ENCODE measurements at regions not wholly inside any gene's neighbourhood (a gene's known extent, or its start where the extent isn't known, plus 50 kb on each side); places are given as distances from the start of the nearest gene placed in this dataset.
A peak's percentile ranks its signal among the peaks of the same experiment; 100 is the strongest.
"Not testable (repeated sequence)": the region's sequence is repeated elsewhere in the genome, so short reads cannot be mapped to it uniquely, and the experiment has no call there.

- Mint-ChIP-seq H3K27ac (no peak overlapping the region), H3K4me1 (ENCODE audit: low read depth) (peaks cover 9% of the 10 kb centered on the region), H3K27me3 (peaks cover 11% of the 10 kb centered on the region), H3K9me3 (ENCODE audit: low read depth) (no peaks in the 10 kb centered on the region), H3K36me3 (no peaks in the 10 kb centered on the region), H3K4me3 (no peak overlapping the region)
These were observed 98.4 kb downstream of the ANKRD10 start for GRCh38 chr13:110816500-110816899.

- peaks cover 10% of the 10 kb centered on the region for H3K4me1 Mint-ChIP-seq (ENCODE audit: low read depth)
- H3K9me3 Mint-ChIP-seq (ENCODE audit: low read depth): no peaks in the 10 kb centered on the region
- no peak overlapping the region for H3K27ac Mint-ChIP-seq
- no peaks in the 10 kb centered on the region for H3K36me3 Mint-ChIP-seq
- no peak overlapping the region for H3K4me3 Mint-ChIP-seq
- H3K27me3 Mint-ChIP-seq: peaks cover 6% of the 10 kb centered on the region
These were observed 97.7 kb downstream of the ANKRD10 start for GRCh38 chr13:110817143-110817542.

- Mint-ChIP-seq H3K36me3 (no peaks in the 10 kb centered on the region), H3K4me1 (ENCODE audit: low read depth) (peaks cover 16% of the 10 kb centered on the region), H3K27me3 (peaks cover 6% of the 10 kb centered on the region)
These were observed 96.1 kb downstream of the ANKRD10 start for GRCh38 chr13:110818747-110819146.

GRCh38 chr13:110819203-110820014 is 95.5 kb downstream of the ANKRD10 start:
- Mint-ChIP-seq H3K27ac (no peak overlapping the region), H3K4me3 (peak overlapping the region; percentile 7), H3K36me3 (peaks cover 3% of the 10 kb centered on the region), H3K9me3 (ENCODE audit: low read depth) (no peaks in the 10 kb centered on the region), H3K27me3 (peaks cover 6% of the 10 kb centered on the region), H3K4me1 (ENCODE audit: low read depth) (peaks cover 18% of the 10 kb centered on the region)

More at GRCh38 chr13:110818747-110819146, 96.1 kb downstream of the ANKRD10 start:
- H3K9me3 Mint-ChIP-seq (ENCODE audit: low read depth): no peaks in the 10 kb centered on the region
- no peak overlapping the region for H3K27ac Mint-ChIP-seq
- no peak overlapping the region for H3K4me3 Mint-ChIP-seq

GRCh38 chr13:110820322-110820721 is 94.5 kb downstream of the ANKRD10 start:
- H3K4me3 Mint-ChIP-seq: no peak overlapping the region
- H3K4me1 Mint-ChIP-seq (ENCODE audit: low read depth): peaks cover 20% of the 10 kb centered on the region
- peaks cover 3% of the 10 kb centered on the region for H3K36me3 Mint-ChIP-seq
- no peaks in the 10 kb centered on the region for H3K9me3 Mint-ChIP-seq (ENCODE audit: low read depth)
- H3K27ac Mint-ChIP-seq: no peak overlapping the region
- peaks cover under 1% of the 10 kb centered on the region for H3K27me3 Mint-ChIP-seq

GRCh38 chr13:110821837-110822668 is 92.8 kb downstream of the ANKRD10 start:
- not testable (repeated sequence) for H3K36me3 Mint-ChIP-seq
- peak overlapping the region; percentile 93 for H3K4me3 Mint-ChIP-seq

GRCh38 chr13:110822669-110822945 is 92.3 kb downstream of the ANKRD10 start:
- Mint-ChIP-seq H3K9me3 (ENCODE audit: low read depth) (no peaks in the 10 kb centered on the region), H3K27ac (peak overlapping the region; percentile 87), H3K4me3 (peak overlapping the region; percentile 93), H3K27me3 (no peaks in the 10 kb centered on the region), H3K4me1 (ENCODE audit: low read depth) (peaks cover 20% of the 10 kb centered on the region), H3K36me3 (peaks cover 3% of the 10 kb centered on the region)

More at GRCh38 chr13:110821837-110822668, 92.8 kb downstream of the ANKRD10 start:
- H3K4me1 Mint-ChIP-seq (ENCODE audit: low read depth): peaks cover 20% of the 10 kb centered on the region
- H3K27ac Mint-ChIP-seq: peak overlapping the region; percentile 87
- not testable (repeated sequence) for H3K27me3 Mint-ChIP-seq; H3K9me3 Mint-ChIP-seq (ENCODE audit: low read depth)

- Mint-ChIP-seq H3K27me3 (no peaks in the 10 kb centered on the region), H3K4me1 (ENCODE audit: low read depth) (peaks cover 17% of the 10 kb centered on the region)
These were observed 90.1 kb downstream of the ANKRD10 start for GRCh38 chr13:110824702-110825300.

GRCh38 chr13:110825516-110825915 is 89.4 kb downstream of the ANKRD10 start:
- Mint-ChIP-seq H3K27ac (no peak overlapping the region), H3K36me3 (peaks cover 3% of the 10 kb centered on the region), H3K27me3 (no peaks in the 10 kb centered on the region), H3K9me3 (ENCODE audit: low read depth) (no peaks in the 10 kb centered on the region), H3K4me3 (no peak overlapping the region), H3K4me1 (ENCODE audit: low read depth) (peaks cover 17% of the 10 kb centered on the region)

More at GRCh38 chr13:110824702-110825300, 90.1 kb downstream of the ANKRD10 start:
- Mint-ChIP-seq H3K9me3 (ENCODE audit: low read depth) (no peaks in the 10 kb centered on the region), H3K36me3 (peaks cover 3% of the 10 kb centered on the region), H3K4me3 (peak overlapping the region; percentile 39), H3K27ac (no peak overlapping the region)

- Mint-ChIP-seq H3K27ac (no peak overlapping the region), H3K9me3 (ENCODE audit: low read depth) (no peaks in the 10 kb centered on the region), H3K27me3 (no peaks in the 10 kb centered on the region), H3K4me3 (no peak overlapping the region), H3K36me3 (peaks cover 3% of the 10 kb centered on the region), H3K4me1 (ENCODE audit: low read depth) (peaks cover 17% of the 10 kb centered on the region)
These were observed 88.8 kb downstream of the ANKRD10 start for GRCh38 chr13:110826101-110826500.

- Mint-ChIP-seq H3K4me1 (ENCODE audit: low read depth) (peaks cover 14% of the 10 kb centered on the region), H3K4me3 (no peak overlapping the region)
These were observed 87.8 kb downstream of the ANKRD10 start for GRCh38 chr13:110826861-110827672.

More at GRCh38 chr13:110826861-110827672, 87.8 kb downstream of the ANKRD10 start:
- Mint-ChIP-seq H3K9me3 (ENCODE audit: low read depth) (no peaks in the 10 kb centered on the region), H3K27me3 (no peaks in the 10 kb centered on the region), H3K27ac (no peak overlapping the region), H3K36me3 (peaks cover 3% of the 10 kb centered on the region)

Measured in activated naive CD8-positive, alpha-beta T cell (primary cell).